ENCODE measurements at regions not wholly inside any gene's neighbourhood (a gene's known extent, or its start where the extent isn't known, plus 50 kb on each side); places are given as distances from the start of the nearest gene placed in this dataset.

- Mint-ChIP-seq H3K27ac (no peak overlapping the region), H3K4me1 (peaks cover 2% of the 10 kb centered on the region), H3K27me3 (peaks cover 4% of the 10 kb centered on the region), H3K36me3 (ENCODE audit: low read depth) (no peaks in the 10 kb centered on the region), H3K4me3 (no peak overlapping the region)
- DNase-seq = no peak
- no peak for ATAC-seq
- H3K9me3 ChIP-seq (ENCODE audit: control insufficient read depth, low read length, poor library complexity, severe bottlenecking) = no peaks in the 10 kb centered on the region
These were observed 567.4 kb downstream of the IQCM start for GRCh38 chr4:149248191-149248764.

- no peaks in the 10 kb centered on the region for H3K36me3 Mint-ChIP-seq (ENCODE audit: low read depth)
These were observed 568.5 kb downstream of the IQCM start for GRCh38 chr4:149247164-149247563.

GRCh38 chr4:149245333-149245732, 570.3 kb downstream of the IQCM start:
- H3K27me3 Mint-ChIP-seq = peaks cover 4% of the 10 kb centered on the region
- ATAC-seq (no peak), DNase-seq (no peak)
- no peak overlapping the region for H3K4me3 Mint-ChIP-seq
- H3K27ac Mint-ChIP-seq = no peak overlapping the region
- H3K9me3 ChIP-seq (ENCODE audit: control insufficient read depth, low read length, poor library complexity, severe bottlenecking) = no peaks in the 10 kb centered on the region
- H3K36me3 Mint-ChIP-seq (ENCODE audit: low read depth) = no peaks in the 10 kb centered on the region
- H3K4me1 Mint-ChIP-seq = no peaks in the 10 kb centered on the region

More at GRCh38 chr4:149247164-149247563, 568.5 kb downstream of the IQCM start:
- DNase-seq (no peak), ATAC-seq (no peak)
- peaks cover under 1% of the 10 kb centered on the region for H3K4me1 Mint-ChIP-seq
- peaks cover 4% of the 10 kb centered on the region for H3K27me3 Mint-ChIP-seq
- H3K4me3 Mint-ChIP-seq = no peak overlapping the region
- H3K9me3 ChIP-seq (ENCODE audit: control insufficient read depth, low read length, poor library complexity, severe bottlenecking) = no peaks in the 10 kb centered on the region
- H3K27ac Mint-ChIP-seq = no peak overlapping the region

GRCh38 chr4:149238097-149238496, 577.5 kb downstream of the IQCM start:
- no peaks in the 10 kb centered on the region for H3K27me3 Mint-ChIP-seq

GRCh38 chr4:149234798-149235197, 580.8 kb downstream of the IQCM start:
- Mint-ChIP-seq H3K27me3 (no peaks in the 10 kb centered on the region), H3K4me1 (no peaks in the 10 kb centered on the region), H3K4me3 (no peak overlapping the region), H3K36me3 (ENCODE audit: low read depth) (no peaks in the 10 kb centered on the region), H3K27ac (no peak overlapping the region)
- H3K9me3 ChIP-seq (ENCODE audit: control insufficient read depth, low read length, poor library complexity, severe bottlenecking) = no peaks in the 10 kb centered on the region
- DNase-seq = no peak
- ATAC-seq = no peak

More at GRCh38 chr4:149238097-149238496, 577.5 kb downstream of the IQCM start:
- DNase-seq (no peak), ATAC-seq (no peak)
- H3K9me3 ChIP-seq (ENCODE audit: control insufficient read depth, low read length, poor library complexity, severe bottlenecking) = no peaks in the 10 kb centered on the region
- Mint-ChIP-seq H3K4me3 (no peak overlapping the region), H3K36me3 (ENCODE audit: low read depth) (no peaks in the 10 kb centered on the region), H3K27ac (no peak overlapping the region), H3K4me1 (no peaks in the 10 kb centered on the region)

- H3K9me3 ChIP-seq (ENCODE audit: control insufficient read depth, low read length, poor library complexity, severe bottlenecking) = no peaks in the 10 kb centered on the region
- DNase-seq (no peak), ATAC-seq (no peak)
- Mint-ChIP-seq H3K4me3 (no peak overlapping the region), H3K27me3 (no peaks in the 10 kb centered on the region), H3K36me3 (ENCODE audit: low read depth) (no peaks in the 10 kb centered on the region), H3K4me1 (no peaks in the 10 kb centered on the region), H3K27ac (no peak overlapping the region)
These were observed 592.0 kb downstream of the IQCM start for GRCh38 chr4:149223659-149224058.

GRCh38 chr4:149218672-149219071, 597.0 kb downstream of the IQCM start:
- no peak overlapping the region for H3K27ac Mint-ChIP-seq
- H3K9me3 ChIP-seq (ENCODE audit: control insufficient read depth, low read length, poor library complexity, severe bottlenecking) = no peaks in the 10 kb centered on the region
- DNase-seq = no peak
- no peaks in the 10 kb centered on the region for H3K4me1 Mint-ChIP-seq
- no peaks in the 10 kb centered on the region for H3K36me3 Mint-ChIP-seq (ENCODE audit: low read depth)
- no peak overlapping the region for H3K4me3 Mint-ChIP-seq
- no peak for ATAC-seq
- H3K27me3 Mint-ChIP-seq = peaks cover 4% of the 10 kb centered on the region

GRCh38 chr4:149214301-149214700, 601.3 kb downstream of the IQCM start:
- H3K9me3 ChIP-seq (ENCODE audit: control insufficient read depth, low read length, poor library complexity, severe bottlenecking) = no peaks in the 10 kb centered on the region
- H3K27me3 Mint-ChIP-seq = peaks cover 4% of the 10 kb centered on the region
- no peak overlapping the region for H3K27ac Mint-ChIP-seq
- no peaks in the 10 kb centered on the region for H3K4me1 Mint-ChIP-seq
- H3K36me3 Mint-ChIP-seq (ENCODE audit: low read depth) = no peaks in the 10 kb centered on the region
- DNase-seq = no peak
- ATAC-seq = no peak
- H3K4me3 Mint-ChIP-seq = no peak overlapping the region

GRCh38 chr4:149211876-149212275, 603.8 kb downstream of the IQCM start:
- DNase-seq (no peak), ATAC-seq (no peak)
- H3K27ac Mint-ChIP-seq = no peak overlapping the region
- peaks cover 4% of the 10 kb centered on the region for H3K27me3 Mint-ChIP-seq
- no peak overlapping the region for H3K4me3 Mint-ChIP-seq
- no peaks in the 10 kb centered on the region for H3K9me3 ChIP-seq (ENCODE audit: control insufficient read depth, low read length, poor library complexity, severe bottlenecking)
- no peaks in the 10 kb centered on the region for H3K36me3 Mint-ChIP-seq (ENCODE audit: low read depth)
- no peaks in the 10 kb centered on the region for H3K4me1 Mint-ChIP-seq

- Mint-ChIP-seq H3K4me3 (no peak overlapping the region), H3K27me3 (peaks cover 22% of the 10 kb centered on the region), H3K4me1 (no peaks in the 10 kb centered on the region), H3K27ac (no peak overlapping the region), H3K36me3 (ENCODE audit: low read depth) (no peaks in the 10 kb centered on the region)
- ATAC-seq = no peak
- DNase-seq = no peak
- no peaks in the 10 kb centered on the region for H3K9me3 ChIP-seq (ENCODE audit: control insufficient read depth, low read length, poor library complexity, severe bottlenecking)
These were observed 612.2 kb downstream of the IQCM start for GRCh38 chr4:149203256-149204001.

- Mint-ChIP-seq H3K27ac (no peak overlapping the region), H3K4me3 (no peak overlapping the region), H3K36me3 (ENCODE audit: low read depth) (no peaks in the 10 kb centered on the region), H3K27me3 (peaks cover 22% of the 10 kb centered on the region), H3K4me1 (no peaks in the 10 kb centered on the region)
- ATAC-seq = no peak
- no peaks in the 10 kb centered on the region for H3K9me3 ChIP-seq (ENCODE audit: control insufficient read depth, low read length, poor library complexity, severe bottlenecking)
- no peak for DNase-seq
These were observed 613.5 kb downstream of the IQCM start for GRCh38 chr4:149202117-149202516.

- Mint-ChIP-seq H3K4me1 (no peaks in the 10 kb centered on the region), H3K27ac (no peak overlapping the region)
These were observed 616.0 kb downstream of the IQCM start for GRCh38 chr4:149199594-149199993.

GRCh38 chr4:149194061-149194460, 621.6 kb downstream of the IQCM start:
- ATAC-seq = no peak
- Mint-ChIP-seq H3K27me3 (no peaks in the 10 kb centered on the region), H3K4me3 (no peak overlapping the region), H3K27ac (no peak overlapping the region), H3K36me3 (ENCODE audit: low read depth) (no peaks in the 10 kb centered on the region), H3K4me1 (no peaks in the 10 kb centered on the region)
- no peaks in the 10 kb centered on the region for H3K9me3 ChIP-seq (ENCODE audit: control insufficient read depth, low read length, poor library complexity, severe bottlenecking)
- no peak for DNase-seq

More at GRCh38 chr4:149199594-149199993, 616.0 kb downstream of the IQCM start:
- no peak for DNase-seq
- ATAC-seq = no peak
- Mint-ChIP-seq H3K36me3 (ENCODE audit: low read depth) (no peaks in the 10 kb centered on the region), H3K27me3 (peaks cover 16% of the 10 kb centered on the region), H3K4me3 (no peak overlapping the region)
- H3K9me3 ChIP-seq (ENCODE audit: control insufficient read depth, low read length, poor library complexity, severe bottlenecking) = no peaks in the 10 kb centered on the region

GRCh38 chr4:149187726-149188125, 627.9 kb downstream of the IQCM start:
- no peak overlapping the region for H3K27ac Mint-ChIP-seq
- no peaks in the 10 kb centered on the region for H3K4me1 Mint-ChIP-seq
- no peak for ATAC-seq
- no peak for DNase-seq
- H3K4me3 Mint-ChIP-seq = no peak overlapping the region
- H3K27me3 Mint-ChIP-seq = no peaks in the 10 kb centered on the region
- no peaks in the 10 kb centered on the region for H3K36me3 Mint-ChIP-seq (ENCODE audit: low read depth)
- H3K9me3 ChIP-seq (ENCODE audit: control insufficient read depth, low read length, poor library complexity, severe bottlenecking) = no peaks in the 10 kb centered on the region

All from T-helper 17 cell (primary cell).